Right lobe of liver (tissue), 4 donors: ENCODE measurements at regions not wholly inside any gene's neighbourhood (a gene's known extent, or its start where the extent isn't known, plus 50 kb on each side); places are given as distances from the start of the nearest gene placed in this dataset.

Experiments used
- POLR2A ChIP-seq: fragments of 450-650 bp; IDR thresholded peaks from one replicate; pipeline ENCODE4 v1.6.1; 2017; ENCODE audit warnings: antibody characterized with exemption, mild to moderate bottlenecking
- TF ChIP-seq, protein P1 (sequence below), 4 donors: fragments of 200-600 bp in 3 of 4; fragments of 450-650 bp in 1 of 4; IDR thresholded peaks; one replicate each; pipeline versions ENCODE4 v1.5.1 to v1.8.0; 2016 to 2022; ENCODE audit warnings: antibody characterized with exemption in 4 of 4, mild to moderate bottlenecking in 2 of 4
- donor health status: DM: no; HTN: no; CAD: no.
- donor health status: DM: no; HTN: no; CAD: no.
- donor health status: DM: no; HTN: yes; CAD: no.

GRCh38 chr11:43010042-43010441 is 301.8 kb upstream of the API5 start:
- no peak for TF ChIP-seq POLR2A
- TF ChIP-seq, protein P1, sequence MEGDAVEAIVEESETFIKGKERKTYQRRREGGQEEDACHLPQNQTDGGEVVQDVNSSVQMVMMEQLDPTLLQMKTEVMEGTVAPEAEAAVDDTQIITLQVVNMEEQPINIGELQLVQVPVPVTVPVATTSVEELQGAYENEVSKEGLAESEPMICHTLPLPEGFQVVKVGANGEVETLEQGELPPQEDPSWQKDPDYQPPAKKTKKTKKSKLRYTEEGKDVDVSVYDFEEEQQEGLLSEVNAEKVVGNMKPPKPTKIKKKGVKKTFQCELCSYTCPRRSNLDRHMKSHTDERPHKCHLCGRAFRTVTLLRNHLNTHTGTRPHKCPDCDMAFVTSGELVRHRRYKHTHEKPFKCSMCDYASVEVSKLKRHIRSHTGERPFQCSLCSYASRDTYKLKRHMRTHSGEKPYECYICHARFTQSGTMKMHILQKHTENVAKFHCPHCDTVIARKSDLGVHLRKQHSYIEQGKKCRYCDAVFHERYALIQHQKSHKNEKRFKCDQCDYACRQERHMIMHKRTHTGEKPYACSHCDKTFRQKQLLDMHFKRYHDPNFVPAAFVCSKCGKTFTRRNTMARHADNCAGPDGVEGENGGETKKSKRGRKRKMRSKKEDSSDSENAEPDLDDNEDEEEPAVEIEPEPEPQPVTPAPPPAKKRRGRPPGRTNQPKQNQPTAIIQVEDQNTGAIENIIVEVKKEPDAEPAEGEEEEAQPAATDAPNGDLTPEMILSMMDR (IDR thresholded peaks at IDR 0.05) = no peak
